Activated T-cell treated with anti-CD3 and anti-CD28 coated beads for 4 hours (primary cell): ENCODE measurements at regions not wholly inside any gene's neighbourhood (a gene's known extent, or its start where the extent isn't known, plus 50 kb on each side); places are given as distances from the start of the nearest gene placed in this dataset.
"Not testable (repeated sequence)": the region's sequence is repeated elsewhere in the genome, so short reads cannot be mapped to it uniquely, and the experiment has no call there.

Source experiments
- DNase-seq: peaks from one replicate; pipeline ENCODE4 v3.0.0-alpha.2; 2020

DNA sequence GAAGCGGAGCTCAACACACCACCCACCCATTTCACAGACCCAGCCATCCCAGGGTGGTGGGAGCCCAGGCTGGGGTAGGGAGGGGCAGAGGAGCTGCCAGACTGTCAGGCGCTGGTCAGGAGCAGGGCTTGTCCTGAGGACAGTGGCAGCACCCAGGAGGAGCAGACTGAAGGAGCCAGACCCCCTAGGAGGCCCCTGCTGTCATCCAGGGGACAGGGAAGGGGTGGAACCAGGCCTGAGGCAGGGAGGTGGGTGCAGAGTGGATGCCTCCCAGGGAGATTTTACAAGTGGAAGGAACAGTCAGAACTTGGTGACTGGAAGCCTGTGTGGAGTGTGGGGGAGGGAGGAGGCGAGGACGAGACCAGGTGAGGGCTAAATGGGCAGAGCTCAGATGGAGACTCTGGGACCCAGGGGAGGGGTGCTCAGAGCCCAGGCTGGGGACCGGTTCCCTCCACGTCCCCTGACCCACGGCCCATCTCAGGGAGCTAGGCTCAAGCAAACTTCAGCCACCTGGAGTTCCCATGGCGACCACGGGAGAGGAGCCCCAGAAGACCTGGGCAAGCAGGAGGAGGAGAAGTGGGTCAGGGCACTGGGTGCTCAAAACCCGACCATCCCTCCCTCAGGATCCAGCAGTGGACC is 215.4 kb downstream of the TBC1D2B start:
- DNase-seq, result not testable (repeated sequence)

DNA sequence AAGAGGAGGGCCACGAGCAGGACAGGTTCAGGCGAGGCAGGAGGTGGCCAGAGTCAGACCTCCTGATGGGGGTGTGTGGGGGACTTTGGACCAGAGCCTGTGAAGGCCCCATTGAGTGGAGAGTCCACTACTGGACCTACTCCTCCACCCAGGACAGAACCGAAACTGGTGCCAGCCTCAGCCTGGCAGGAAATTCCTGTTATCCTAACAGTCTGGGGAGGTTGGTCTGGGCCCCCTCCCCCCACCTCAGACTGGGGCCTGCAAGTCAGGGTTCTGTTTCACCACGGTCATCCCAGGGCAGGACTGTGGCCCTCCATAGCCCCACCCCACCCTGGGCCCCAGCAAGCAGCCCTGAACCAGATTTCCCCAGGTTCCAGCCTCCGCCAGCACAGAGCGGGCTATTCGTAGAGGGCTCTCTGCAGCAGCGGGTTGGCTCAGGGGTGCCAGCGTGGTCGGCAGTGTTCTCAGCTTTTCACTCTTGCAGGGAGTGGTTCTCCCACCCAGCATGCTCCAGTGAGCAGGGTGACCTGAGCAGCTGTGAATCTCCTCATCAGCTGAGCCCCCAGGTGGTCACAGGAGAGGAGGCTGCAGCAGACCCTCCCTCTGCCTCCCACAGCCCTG is 217.3 kb downstream of the TBC1D2B start:
- DNase-seq, result no peak

DNA sequence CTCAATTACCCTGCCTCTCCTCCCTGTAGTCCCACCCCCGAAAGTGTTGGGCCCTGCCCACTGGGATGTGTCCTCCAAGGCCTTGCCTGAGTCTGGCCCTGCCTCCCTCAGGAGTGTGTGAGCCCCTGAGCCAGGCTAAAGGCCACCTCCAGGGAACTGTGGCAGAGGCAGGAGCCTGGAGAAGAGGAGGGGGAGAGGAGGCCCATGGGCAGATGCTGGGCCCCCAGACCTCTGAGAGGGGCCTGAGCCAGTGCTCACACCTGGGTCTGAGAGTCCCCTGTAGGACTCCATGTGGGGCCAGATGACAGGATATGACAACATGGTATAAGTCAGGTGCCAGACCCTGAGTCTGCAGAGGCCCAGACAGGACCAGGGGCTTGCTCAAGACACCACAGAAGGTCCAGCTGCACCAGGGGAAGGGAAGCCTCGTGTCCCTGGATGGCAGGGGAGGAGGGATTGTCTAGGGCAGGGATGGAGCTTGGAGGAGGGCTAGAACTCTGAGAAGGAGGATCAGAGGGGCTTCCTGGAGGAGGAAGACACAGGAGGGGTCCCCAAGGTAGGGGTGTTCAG is 217.9 kb downstream of the TBC1D2B start:
- DNase-seq, result no peak

DNA sequence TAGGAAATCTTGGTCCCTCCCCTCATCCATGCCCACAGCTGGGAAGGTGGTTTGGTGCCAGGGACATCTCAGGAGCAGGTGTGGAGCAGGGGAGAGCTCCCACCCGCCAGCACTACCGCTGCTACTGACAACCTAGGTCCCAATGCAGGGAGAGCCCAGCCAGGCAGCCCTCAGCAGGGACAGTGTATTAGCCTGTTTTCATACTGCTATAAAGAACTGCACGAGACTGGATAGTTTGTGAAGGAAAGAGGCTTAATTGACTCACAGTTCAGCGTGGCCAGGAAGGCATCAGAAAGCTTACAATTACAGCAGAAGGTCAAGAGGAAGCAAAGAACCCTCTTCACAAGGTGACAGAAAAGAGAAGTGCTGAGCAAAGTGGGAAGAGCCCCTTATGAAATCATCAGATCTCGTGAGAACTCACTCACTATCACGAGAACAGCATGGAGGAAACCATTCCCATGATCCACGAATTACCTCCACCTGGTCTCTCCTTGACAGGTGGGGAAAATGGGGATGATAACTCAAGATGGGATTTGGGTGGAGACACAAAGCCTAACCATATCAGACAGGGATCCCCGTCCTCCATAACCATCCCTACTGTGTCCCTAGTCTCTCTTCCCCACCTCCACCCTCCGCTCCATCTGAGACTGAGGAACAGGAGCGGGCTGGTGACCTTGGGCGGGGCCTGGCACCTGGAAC is 218.6 kb downstream of the TBC1D2B start:
- no peak for DNase-seq

DNA sequence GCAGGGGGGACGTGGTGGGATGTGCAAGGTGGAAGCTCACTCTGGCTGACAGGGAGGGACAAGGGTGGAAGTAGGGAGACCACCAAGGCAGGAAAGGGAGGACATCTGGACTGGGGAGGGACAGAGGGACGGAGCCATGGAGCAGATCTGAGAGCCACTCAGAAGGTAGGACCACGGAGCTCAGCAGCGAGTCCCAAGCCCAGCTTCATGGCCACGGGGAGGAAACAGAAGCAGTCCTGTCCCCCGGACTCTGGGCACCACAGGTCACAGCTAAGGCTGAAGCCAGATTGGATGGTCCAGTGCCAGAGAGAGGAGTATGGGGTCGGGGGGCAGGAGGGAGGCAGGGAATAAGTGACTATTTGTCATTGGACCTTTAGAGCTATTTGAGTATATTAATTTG is 220.1 kb downstream of the TBC1D2B start:
- no peak for DNase-seq

DNA sequence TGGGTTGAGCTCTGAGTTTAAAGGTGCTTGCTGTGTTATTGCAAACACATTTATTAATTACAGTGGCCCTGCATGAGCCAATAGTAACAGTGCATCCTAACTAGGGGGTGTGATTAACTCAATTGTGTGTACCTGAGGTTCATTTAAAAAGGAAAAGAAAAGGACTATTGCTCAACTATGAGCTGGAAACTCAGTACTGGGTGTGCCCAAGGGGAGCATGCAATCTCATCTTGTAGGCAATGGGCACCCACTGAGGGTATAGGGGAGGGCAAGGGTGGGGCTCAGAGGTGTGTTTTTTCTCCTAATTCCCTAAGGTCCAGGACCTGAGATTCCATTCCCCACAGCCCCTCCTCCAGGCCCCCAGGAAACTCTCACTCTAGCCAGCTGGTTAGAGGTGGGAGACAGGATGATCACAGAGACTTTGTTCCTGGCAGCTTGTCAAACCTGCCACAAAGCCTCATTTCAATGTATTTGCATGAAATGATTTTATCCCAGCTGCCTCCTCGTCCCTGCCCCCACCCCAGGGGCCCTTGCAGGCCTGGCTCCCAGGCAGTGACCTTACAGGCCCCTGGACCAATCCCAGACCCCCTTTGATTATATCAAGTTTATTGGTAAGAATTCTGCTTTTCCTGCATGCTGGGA is 220.7 kb downstream of the TBC1D2B start:
- no peak for DNase-seq

DNA sequence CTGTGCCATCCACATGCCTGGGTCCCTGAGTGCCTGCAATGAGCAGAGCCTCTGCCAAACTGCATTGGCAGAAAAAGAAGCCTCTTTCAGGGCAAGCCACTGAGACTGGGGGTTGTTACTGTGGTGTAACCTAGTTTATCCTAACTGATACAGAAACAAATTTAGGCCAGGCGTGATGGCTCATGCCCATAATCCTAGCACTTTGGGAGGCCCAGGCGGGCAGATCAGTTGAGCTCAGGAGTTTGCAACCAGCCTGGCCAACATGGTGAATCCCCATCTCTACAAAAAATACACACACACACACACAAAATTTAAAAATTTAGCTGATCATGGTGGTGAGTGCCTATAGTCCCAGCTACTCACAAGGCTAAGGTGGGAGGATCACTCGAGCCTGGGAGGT is 221.6 kb downstream of the TBC1D2B start:
- DNase-seq, result no peak

DNA sequence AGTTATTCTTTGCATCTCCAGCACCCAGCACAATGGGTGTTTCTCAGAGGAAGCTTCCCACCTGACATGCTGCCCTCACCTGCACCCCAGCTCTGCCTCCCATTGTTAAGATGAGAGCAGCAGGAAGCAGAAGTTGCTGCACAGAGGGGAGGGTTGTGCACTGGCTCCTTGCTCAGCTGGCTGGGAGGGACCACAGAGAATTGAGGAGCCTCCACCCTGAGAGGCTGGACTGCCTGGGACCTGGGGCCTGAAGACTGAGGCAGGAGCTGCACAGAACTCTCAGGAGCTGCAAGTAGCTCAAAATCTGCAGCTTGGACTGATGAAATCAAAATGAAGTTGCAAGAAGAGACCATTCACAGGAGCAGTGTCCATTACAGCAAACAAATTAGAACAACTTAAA is 222.3 kb upstream of the LINGO1 start:
- DNase-seq, result no peak

DNA sequence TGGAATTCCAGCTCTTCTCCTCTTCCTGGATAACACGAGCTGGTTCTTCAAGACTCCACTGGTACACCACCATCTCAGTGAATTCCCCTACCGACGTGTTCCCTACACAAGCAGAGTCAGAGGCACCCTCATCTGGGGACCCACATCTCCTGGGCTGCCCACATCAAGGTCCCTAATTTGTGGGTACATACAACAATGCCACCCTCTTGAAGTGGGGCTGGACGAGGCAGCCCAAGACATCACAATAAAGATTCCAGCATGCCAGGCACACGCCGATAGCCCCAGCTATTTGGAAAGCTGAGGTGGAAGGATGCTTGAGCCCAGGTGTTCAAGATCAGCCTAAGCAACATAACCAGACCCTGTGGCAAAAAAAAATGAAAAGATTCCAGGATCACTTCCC is 221.2 kb upstream of the LINGO1 start:
- no peak for DNase-seq

DNA sequence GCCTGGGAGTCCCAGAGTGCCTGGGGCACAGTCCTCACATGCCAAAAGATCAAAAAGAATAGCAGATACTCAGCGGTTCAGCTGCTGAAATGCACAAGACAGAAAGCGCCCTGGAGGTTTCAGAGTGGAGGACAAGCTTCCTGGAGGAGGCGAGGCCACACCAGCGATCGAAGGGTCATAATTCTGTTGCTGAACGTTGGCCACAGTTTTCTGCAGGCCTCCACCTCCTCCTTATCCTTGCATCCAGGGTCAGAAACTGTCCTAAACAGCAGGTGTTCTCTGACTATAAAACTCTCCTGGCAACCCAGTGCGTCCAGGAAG is 220.3 kb upstream of the LINGO1 start:
- DNase-seq, result no peak

DNA sequence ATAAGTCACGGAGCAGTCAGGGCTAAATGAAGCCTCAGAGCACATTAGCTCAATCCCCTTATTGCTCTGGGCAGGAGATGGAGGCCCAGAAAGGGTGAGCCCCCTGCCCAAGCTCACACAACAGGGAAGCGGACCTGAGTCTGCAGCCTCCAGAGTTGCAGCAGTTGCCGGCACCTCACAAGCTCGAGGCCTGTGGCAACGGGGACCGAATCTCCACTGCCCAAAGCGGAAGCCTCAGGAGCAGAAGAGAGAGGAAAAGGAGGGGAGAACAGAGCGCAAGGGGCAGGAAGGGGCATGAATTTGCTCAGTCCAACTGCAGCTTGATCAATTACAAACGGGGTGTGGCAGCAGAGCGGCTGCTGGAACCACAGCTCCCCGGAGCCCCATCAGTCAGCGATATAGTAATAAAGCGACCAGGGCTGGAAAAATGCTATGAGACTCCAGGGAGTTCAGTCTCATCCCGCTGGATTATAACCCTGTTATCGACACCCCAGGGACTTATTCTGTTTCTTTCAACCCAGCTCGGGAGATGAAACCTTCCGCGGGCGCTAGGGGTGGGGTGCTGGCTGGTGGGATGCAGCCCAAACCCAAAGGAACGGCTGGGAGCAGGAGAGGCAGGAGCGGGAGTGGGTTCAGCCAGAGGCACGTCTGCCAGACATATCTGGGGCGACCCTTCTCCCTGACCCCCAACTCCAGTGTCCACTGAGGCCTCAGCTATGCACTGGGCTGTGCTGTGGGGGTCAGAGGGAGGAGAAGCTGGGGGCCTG is 219.7 kb upstream of the LINGO1 start:
- no peak for DNase-seq

DNA sequence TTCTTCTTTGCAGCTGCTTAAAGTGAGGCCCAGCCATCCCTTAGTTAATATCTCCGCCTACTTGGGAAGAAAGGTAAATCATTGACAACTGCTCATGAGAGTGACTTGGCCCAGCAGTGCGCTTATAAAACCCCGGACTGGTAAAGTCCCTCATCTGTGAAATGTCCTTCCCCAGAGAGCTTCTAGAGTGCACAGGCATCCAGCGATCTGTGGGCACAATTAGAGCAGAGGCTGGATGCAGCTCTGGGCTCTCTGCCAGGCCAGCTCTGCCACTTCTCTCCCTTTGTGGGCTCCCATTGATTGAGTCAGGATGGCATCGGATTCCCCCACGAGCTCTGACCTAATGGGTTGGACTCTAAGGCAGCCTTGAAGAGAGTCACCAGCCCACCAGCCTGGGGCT is 219.0 kb upstream of the LINGO1 start:
- DNase-seq, result no peak

DNA sequence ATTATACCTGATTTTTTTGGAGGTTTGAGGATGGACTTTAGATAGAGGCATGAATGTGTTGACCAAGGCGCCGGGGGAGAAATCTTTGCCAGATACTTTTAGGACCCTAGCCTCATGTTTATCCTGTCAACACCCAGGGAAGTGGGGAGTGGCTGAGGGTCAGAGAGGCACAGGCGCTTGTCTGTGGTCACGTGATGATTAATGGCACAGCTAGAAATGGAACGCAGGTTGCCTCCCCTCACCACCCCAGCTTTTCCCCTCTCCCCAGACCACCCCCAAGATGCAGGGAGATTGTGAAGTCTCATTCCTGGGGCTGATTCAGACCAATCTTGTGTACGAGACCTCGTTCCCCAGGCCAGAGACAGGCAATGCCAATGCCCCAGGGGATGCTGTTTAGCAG is 218.4 kb upstream of the LINGO1 start:
- no peak for DNase-seq

DNA sequence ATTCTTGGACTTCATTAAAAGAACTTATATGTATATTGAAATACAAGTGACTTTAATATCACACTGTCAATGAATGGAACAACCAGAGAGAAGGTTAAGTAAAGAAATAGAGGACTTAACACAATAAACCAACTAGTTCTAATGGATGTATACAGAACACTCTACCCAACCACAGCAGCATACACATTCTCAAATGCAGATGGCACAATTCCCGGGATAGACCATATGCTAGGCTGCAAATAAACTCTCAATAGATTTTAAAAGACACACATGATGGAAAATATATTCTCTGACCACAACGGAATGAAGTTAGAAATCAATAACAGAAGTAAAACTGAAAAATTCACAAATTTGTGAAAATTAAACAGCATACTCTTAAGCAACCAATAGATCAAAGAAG is 214.3 kb upstream of the LINGO1 start:
- no peak for DNase-seq

DNA sequence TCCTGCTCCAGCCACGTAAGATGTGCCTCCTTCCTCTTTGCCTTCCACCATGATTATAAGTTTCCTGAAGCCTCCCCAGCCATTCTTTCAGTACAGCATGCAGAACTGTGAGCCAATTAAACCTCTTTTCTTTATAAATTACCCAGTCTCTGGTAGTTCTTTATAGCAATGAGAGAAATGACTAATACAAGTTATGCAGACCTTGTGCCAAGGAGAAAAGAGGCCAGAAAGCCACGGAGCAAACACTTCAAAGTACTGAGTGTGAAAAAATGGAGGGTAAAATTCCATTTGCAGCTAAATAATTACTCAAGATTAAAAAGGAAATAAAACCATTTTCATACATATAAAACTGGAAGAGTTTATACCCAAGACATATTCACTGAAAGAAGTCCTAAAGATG is 213.6 kb upstream of the LINGO1 start:
- DNase-seq, result no peak

DNA sequence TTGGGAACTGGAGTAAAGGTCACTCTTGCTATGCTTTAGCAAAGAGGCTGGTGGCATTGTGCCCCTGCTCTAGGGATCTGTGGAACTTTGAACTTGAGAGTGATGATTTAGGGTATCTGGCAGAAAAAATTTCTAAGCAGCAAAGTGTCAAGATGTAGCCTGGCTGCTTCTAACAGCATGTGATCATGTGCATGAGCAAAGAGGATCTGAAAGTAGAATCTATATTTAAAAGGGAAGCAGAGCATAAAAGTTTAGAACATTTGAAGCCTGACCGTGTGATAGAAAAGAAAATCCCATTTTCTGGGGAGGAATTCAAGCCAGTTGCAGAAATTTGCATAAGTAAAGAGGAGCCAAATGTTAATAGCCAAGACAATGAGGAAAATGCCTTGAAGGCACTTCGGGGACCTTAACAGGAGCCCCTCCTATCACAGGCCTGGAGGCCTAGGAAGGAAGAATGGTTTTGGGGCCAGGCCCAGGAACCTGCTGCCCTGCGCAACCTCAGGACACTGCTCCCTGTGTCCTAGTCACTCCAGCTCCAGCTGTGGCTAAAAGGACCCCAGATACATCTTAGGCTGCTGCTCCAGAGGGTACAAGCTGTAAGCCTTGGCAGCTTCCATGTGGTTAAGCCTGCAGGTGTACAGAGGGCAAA is 212.2 kb upstream of the LINGO1 start:
- DNase-seq, result no peak

DNA sequence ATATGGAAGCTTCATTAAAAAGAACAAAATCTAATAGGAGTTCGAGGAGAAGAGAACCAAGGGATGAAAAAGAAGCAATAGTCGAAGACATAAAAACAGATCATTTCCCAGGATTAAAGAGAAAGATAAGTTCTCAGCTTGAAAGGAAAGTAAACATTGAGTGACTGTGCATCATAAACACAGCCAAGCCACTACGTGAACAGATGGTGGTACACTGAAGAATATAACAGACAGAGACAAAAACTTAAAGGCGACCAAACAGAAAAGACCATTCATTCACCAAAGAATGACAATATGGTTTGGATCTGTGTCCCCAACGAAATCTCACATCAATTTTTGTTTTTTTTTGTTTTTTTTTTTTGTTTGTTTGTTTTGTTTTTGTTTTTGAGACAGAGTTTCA is 210.8 kb upstream of the LINGO1 start:
- DNase-seq, result no peak

DNA sequence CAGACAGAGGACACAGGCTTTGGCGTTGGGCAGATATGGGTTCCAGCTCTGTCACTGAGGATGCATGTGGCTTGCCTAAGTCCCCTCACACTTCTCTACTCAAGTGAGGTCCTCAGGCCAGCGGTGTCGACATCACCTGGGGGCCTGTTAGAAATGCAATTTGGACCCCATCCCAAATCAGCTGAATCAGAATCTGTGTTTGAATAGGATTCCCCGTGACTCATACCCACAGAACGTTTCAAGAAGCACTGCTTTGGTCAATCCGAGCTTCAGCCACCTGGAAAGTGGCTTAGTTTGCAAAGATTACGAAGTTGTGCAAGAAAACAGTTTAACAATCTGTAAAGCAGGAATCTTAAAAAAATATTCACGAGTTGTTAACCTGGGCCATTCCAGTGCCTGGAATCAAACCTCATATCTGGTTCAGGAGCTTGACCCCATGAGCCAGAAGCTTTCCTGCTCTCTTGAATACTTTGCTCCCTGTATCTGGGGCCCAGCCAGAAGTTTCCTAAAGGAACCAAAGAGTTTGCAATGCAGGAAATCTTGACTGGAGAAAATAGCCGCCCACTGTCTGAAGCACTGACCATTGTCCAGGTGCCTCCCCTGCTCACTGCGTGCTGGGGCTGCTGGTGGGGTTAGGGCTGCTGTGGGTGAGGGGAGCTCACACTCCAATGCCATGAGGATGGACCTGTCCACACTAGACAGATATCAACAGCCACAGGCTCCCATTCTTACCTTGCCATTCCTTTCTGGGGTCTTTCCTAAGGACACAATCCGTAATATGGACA is 208.5 kb upstream of the LINGO1 start:
- DNase-seq, result no peak

DNA sequence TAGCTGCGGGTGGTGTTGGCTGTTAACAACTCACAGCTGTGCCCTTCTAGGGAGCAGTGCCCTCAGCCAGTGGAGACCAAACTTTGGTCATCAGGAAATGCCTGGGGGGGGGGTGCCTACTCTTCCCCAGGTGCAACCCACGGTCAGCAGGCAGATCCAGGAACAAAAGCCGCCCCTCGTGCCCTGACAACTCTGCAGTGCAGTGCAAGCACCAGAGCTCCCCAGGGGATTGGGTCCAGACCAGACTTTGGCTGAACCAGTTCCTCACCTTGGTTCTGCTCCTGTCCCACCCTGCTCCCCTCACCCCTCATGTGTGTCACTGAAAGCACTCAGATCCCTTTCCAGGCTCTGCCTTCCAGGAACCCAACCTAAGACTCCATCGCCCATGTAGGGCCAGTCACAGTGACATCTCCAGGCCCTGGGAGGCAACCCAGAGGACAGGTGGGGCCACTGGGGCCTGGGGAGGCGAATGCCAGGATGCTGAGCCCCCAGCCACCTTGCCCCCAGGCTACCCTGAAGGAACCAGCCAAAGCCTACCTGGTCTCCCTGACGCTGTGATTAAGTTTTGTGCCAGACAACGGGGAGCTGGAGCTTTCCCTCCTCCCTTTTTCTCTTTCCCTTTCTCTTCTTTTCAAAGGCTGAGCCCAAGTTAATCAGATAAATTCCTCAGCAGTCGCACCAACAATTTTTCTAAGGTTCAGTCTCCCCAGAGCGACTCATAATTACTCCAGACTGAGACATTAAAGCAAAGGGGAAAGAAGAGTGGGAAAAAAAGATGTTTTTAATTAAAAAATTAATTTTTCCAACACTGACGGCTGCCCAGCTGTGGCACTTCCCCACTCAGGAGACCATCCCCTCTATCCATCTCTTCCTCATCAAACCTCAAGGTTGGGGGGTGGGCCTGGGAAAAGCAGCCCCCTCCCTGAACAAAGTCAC is 207.5 kb upstream of the LINGO1 start:
- DNase-seq, result no peak

DNA sequence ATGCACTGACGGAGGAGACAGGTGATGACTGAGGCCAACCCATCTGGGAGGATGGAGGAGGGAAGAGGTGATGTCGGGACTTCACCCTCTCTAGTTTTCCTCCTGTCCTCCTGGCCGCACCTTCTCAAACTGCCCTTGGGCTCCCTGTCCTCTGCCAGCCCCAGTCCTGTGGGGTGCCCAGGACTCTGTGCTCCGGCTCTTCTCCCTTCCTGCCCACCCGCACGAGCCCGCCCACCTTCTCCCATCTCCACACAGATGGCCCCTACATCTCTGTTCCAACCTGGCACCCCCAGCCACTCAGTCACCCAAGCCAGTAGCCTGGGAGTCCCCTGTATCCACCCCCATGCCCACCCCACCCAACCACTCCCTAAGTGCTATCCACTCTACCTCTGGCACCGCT is 206.7 kb upstream of the LINGO1 start:
- DNase-seq, result no peak

DNA sequence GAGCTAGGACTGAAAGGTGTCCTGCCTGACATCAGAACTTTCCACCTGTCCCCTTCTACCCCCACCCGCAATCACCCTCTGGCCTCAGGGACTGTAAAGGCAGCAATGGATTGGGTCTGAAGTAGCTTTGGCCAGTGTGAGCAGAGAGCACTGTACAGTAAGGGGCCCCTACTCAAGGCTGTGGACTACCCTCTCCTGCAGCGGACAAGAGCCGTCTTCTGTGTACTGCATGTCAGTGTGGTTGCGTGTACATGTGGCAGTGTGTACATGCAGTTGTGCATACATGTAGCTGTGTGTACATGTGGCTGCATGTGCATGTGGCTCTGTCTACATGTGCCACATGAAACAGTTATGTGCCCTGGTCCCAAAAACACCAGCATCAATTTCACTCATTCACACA is 205.9 kb upstream of the LINGO1 start:
- DNase-seq, result no peak
